ENCODE measurements at regions not wholly inside any gene's neighbourhood (a gene's known extent, or its start where the extent isn't known, plus 50 kb on each side); places are given as distances from the start of the nearest gene placed in this dataset.
A peak's percentile ranks its signal among the peaks of the same experiment; 100 is the strongest.
"Not testable (repeated sequence)": the region's sequence is repeated elsewhere in the genome, so short reads cannot be mapped to it uniquely, and the experiment has no call there.

DNA sequence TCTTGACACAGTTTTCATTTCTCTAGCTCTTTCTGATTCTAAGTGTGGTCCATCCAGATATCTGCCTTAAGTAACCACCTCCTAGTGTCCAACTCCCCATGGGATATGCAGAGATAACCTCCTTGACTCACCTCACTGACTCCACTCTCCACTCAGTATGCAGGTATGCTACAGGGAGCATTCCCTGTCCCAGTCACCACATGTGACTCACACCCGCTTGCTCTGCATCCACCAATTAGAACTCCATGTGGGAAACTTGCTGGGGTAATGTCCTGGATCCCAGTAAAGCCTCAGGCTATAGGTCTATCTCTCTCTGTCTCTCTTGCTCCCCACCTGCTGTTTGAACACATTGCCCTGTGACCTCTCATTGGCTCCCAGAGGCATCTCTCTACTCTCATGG, 563.9 kb downstream of the HTR1A start:
- H3K4me3 ChIP-seq (ENCODE audit: low read length): no peak overlapping the region
- no peaks in the 10 kb centered on the region for H3K9me3 ChIP-seq (ENCODE audit: control insufficient read depth, low read depth, low read length)
- H3K27me3 ChIP-seq (ENCODE audit: control insufficient read depth, insufficient read depth, low read length): no peaks in the 10 kb centered on the region
- WGBS (ENCODE audit: insufficient coverage, low lambda C conversion rate): no CpG with 5 or more reads among the region's 1 CpG
- DNase-seq: no peak
- no peaks in the 10 kb centered on the region for H3K36me3 ChIP-seq (ENCODE audit: control insufficient read depth, insufficient read depth, low read length)
- no peak overlapping the region for H3K27ac ChIP-seq (ENCODE audit: low read length)
- no peaks in the 10 kb centered on the region for H3K4me1 ChIP-seq (ENCODE audit: control insufficient read depth, insufficient read depth, low read length)

DNA sequence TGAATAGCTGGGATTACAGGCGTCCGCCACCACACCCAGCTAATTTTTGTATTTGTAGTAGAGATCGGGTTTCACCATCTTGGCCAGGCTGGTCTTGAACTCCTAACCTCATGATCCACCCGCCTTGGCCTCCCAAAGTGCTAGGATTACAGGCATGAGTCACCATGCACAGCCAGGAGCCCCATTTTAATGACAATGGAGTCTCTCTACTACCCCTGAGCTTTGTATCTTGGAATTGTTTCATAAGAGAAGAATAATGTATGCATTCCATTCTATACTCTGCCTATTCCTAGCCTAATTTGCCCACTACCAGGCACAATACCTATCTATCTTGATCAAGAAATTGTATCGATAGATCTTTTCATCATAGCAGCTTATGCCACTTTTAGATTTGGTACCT, 574.1 kb downstream of the HTR1A start:
- DNase-seq; H3K9me3 ChIP-seq (ENCODE audit: control insufficient read depth, low read depth, low read length); H3K27ac ChIP-seq (ENCODE audit: low read length); H3K4me1 ChIP-seq (ENCODE audit: control insufficient read depth, insufficient read depth, low read length); H3K36me3 ChIP-seq (ENCODE audit: control insufficient read depth, insufficient read depth, low read length); H3K4me3 ChIP-seq (ENCODE audit: low read length); H3K27me3 ChIP-seq (ENCODE audit: control insufficient read depth, insufficient read depth, low read length): not testable (repeated sequence)
- WGBS (ENCODE audit: insufficient coverage, low lambda C conversion rate): no CpG with 5 or more reads among the region's 5 CpGs

DNA sequence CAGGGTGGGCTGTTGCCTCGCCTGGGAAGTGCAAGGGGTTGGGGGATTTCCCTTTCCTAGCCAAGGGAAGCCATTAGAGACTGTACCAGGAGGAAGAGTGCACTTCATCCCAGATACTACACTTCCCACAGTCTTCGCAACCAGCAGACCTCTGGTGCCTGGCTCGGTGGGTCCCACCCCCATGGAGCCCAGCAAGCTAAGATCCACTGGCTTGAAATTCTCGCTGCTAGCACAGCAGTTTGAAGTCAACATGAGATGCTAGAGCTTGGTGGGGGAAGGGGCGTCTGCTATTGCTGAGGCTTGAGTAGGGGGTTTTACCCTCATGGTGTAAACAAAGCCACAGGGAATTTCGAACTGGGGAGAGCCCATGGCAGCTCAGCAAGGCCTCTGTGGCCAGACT, 586.4 kb downstream of the HTR1A start:
- no peaks in the 10 kb centered on the region for H3K9me3 ChIP-seq (ENCODE audit: control insufficient read depth, low read depth, low read length)
- DNase-seq: no peak
- no peaks in the 10 kb centered on the region for H3K27me3 ChIP-seq (ENCODE audit: control insufficient read depth, insufficient read depth, low read length)
- no CpG with 5 or more reads among the region's 6 CpGs for WGBS (ENCODE audit: insufficient coverage, low lambda C conversion rate)
- H3K27ac ChIP-seq (ENCODE audit: low read length): no peak overlapping the region
- H3K36me3 ChIP-seq (ENCODE audit: control insufficient read depth, insufficient read depth, low read length): no peaks in the 10 kb centered on the region
- H3K4me3 ChIP-seq (ENCODE audit: low read length): no peak overlapping the region
- H3K4me1 ChIP-seq (ENCODE audit: control insufficient read depth, insufficient read depth, low read length): no peaks in the 10 kb centered on the region

DNA sequence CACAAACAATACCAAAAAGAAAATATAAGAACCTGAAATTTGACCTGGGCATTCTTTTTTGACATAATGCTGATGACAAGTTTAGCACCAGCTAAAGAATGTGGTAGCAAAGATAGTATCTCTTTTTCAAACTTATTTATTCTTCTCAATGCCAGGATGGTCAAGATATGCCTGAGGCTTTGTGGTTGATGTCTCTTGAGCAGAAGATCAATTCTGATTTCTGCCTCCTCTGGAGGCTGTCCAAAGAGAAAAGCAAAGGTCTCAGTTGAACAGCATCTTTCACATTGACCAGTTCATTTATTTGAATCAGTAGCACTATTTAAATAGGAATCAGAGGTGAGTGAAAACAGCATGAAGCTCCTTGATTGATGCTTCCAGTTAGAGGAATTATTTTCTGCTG, 588.2 kb downstream of the HTR1A start:
- H3K9me3 ChIP-seq (ENCODE audit: control insufficient read depth, low read depth, low read length): no peaks in the 10 kb centered on the region
- no peak overlapping the region for H3K27ac ChIP-seq (ENCODE audit: low read length)
- no peaks in the 10 kb centered on the region for H3K36me3 ChIP-seq (ENCODE audit: control insufficient read depth, insufficient read depth, low read length)

DNA sequence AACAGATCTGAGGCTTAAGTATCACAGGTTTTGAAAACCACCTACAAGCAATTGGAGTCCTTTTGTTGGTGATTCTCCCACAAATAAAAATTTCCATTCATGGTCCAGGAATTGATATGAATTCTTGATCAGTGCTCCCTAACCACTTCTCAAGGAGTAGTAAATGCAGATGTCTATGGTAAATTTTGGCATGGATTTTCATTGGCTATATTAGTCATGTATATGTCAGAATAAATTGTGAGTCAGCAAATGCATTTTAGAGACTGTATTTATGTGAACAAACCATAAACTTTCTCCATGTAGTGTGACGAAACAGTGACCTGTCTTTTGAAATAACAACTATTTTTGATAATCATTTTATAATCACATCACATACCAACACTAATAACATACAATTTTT, 611.1 kb downstream of the HTR1A start:
- 83% methylated on average over 1 of the region's 1 CpG for WGBS (ENCODE audit: insufficient coverage, low lambda C conversion rate)
- Histone ChIP-seq H3K27ac (ENCODE audit: low read length) (no peak overlapping the region), H3K9me3 (ENCODE audit: control insufficient read depth, low read depth, low read length) (no peaks in the 10 kb centered on the region), H3K4me3 (ENCODE audit: low read length) (no peak overlapping the region), H3K36me3 (ENCODE audit: control insufficient read depth, insufficient read depth, low read length) (no peaks in the 10 kb centered on the region), H3K4me1 (ENCODE audit: control insufficient read depth, insufficient read depth, low read length) (no peaks in the 10 kb centered on the region), H3K27me3 (ENCODE audit: control insufficient read depth, insufficient read depth, low read length) (no peaks in the 10 kb centered on the region)
- no peak for DNase-seq

More for the DNA sequence above, 588.2 kb downstream of the HTR1A start:
- no peak overlapping the region for H3K4me3 ChIP-seq (ENCODE audit: low read length)
- DNase-seq: no peak
- H3K27me3 ChIP-seq (ENCODE audit: control insufficient read depth, insufficient read depth, low read length): no peaks in the 10 kb centered on the region
- no peaks in the 10 kb centered on the region for H3K4me1 ChIP-seq (ENCODE audit: control insufficient read depth, insufficient read depth, low read length)

DNA sequence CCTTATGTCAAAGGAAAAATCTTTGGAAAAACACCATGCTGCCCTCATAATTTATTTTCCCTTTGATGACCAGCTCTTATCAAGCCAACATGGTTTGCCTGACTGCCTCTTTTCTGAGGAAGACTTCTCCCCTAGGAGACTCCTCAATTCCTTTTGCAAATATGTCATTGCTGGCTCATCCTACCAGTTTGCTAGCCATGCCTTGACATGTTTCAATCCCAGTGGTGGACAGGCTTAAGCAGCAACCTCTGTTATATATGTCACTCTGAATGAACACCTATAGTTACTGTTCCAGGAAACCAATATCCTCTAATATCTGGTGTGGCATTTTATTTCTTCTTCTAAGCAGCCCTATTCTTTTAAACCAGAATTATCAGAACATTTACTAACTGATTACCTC, 615.8 kb downstream of the HTR1A start:
- Histone ChIP-seq H3K4me1 (ENCODE audit: control insufficient read depth, insufficient read depth, low read length) (no peaks in the 10 kb centered on the region), H3K27ac (ENCODE audit: low read length) (no peak overlapping the region), H3K36me3 (ENCODE audit: control insufficient read depth, insufficient read depth, low read length) (no peaks in the 10 kb centered on the region), H3K9me3 (ENCODE audit: control insufficient read depth, low read depth, low read length) (no peaks in the 10 kb centered on the region), H3K4me3 (ENCODE audit: low read length) (no peak overlapping the region), H3K27me3 (ENCODE audit: control insufficient read depth, insufficient read depth, low read length) (no peaks in the 10 kb centered on the region)
- no peak for DNase-seq

GRCh38 chr5:63341442-63341841, 620.8 kb downstream of the HTR1A start:
- H3K36me3 ChIP-seq (ENCODE audit: control insufficient read depth, insufficient read depth, low read length): no peaks in the 10 kb centered on the region
- no peak for DNase-seq
- H3K9me3 ChIP-seq (ENCODE audit: control insufficient read depth, low read depth, low read length): no peaks in the 10 kb centered on the region
- WGBS (ENCODE audit: insufficient coverage, low lambda C conversion rate): 100% methylated on average over 1 of the region's 2 CpGs
- no peaks in the 10 kb centered on the region for H3K27me3 ChIP-seq (ENCODE audit: control insufficient read depth, insufficient read depth, low read length)
- no peaks in the 10 kb centered on the region for H3K4me1 ChIP-seq (ENCODE audit: control insufficient read depth, insufficient read depth, low read length)
- no peak overlapping the region for H3K4me3 ChIP-seq (ENCODE audit: low read length)
- H3K27ac ChIP-seq (ENCODE audit: low read length): no peak overlapping the region

GRCh38 chr5:63323926-63324325, 638.3 kb downstream of the HTR1A start:
- Histone ChIP-seq H3K4me1 (ENCODE audit: control insufficient read depth, insufficient read depth, low read length) (no peaks in the 10 kb centered on the region), H3K27ac (ENCODE audit: low read length) (no peak overlapping the region), H3K27me3 (ENCODE audit: control insufficient read depth, insufficient read depth, low read length) (no peaks in the 10 kb centered on the region), H3K9me3 (ENCODE audit: control insufficient read depth, low read depth, low read length) (no peaks in the 10 kb centered on the region), H3K36me3 (ENCODE audit: control insufficient read depth, insufficient read depth, low read length) (no peaks in the 10 kb centered on the region), H3K4me3 (ENCODE audit: low read length) (no peak overlapping the region)
- no peak for DNase-seq
- WGBS (ENCODE audit: insufficient coverage, low lambda C conversion rate): no CpG with 5 or more reads among the region's 1 CpG

DNA sequence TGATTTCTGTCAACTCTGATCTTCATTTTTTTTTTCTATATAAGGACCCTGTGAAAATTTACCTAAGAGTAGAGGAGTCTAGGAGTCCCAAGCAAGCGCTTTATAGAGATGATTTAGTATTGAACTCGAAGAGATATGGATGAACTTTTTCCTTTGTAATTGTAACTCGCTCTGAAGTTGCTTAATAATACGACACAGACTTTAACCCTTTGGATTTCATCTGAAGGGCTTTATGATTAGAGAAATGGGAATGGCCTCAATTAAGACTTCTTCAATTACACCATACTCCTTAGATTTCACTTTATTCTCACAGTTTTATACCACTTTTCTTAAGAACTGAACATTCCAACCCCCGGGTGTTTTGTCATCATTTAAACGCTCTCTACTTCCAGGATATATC, 647.7 kb downstream of the HTR1A start:
- 73% methylated on average over 2 of the region's 6 CpGs for WGBS (ENCODE audit: insufficient coverage, low lambda C conversion rate)
- H3K27ac ChIP-seq (ENCODE audit: low read length): no peak overlapping the region
- DNase-seq: peak; percentile 9 to 66
- no peaks in the 10 kb centered on the region for H3K4me1 ChIP-seq (ENCODE audit: control insufficient read depth, insufficient read depth, low read length)
- no peaks in the 10 kb centered on the region for H3K27me3 ChIP-seq (ENCODE audit: control insufficient read depth, insufficient read depth, low read length)
- H3K36me3 ChIP-seq (ENCODE audit: control insufficient read depth, insufficient read depth, low read length): no peaks in the 10 kb centered on the region
- H3K4me3 ChIP-seq (ENCODE audit: low read length): no peak overlapping the region
- H3K9me3 ChIP-seq (ENCODE audit: control insufficient read depth, low read depth, low read length): no peaks in the 10 kb centered on the region

DNA sequence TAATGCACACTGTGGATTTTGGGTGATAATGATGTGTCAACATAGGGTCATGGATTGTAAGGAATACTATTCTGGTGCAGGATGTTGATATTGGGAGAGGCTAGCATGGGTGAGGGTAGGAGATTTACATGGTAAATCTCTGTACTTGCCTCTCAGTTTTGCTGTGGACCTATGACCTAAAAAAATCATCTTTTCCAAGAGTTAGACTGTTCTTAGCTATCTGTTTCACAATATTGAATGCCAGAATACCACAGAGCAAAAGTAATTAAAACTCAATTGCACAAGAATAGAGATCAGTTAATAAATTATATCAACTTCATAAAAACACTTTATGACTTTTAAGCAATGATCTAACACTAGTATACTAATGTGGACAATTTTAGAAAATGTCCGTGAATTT, 651.6 kb downstream of the HTR1A start:
- Histone ChIP-seq H3K4me1 (ENCODE audit: control insufficient read depth, insufficient read depth, low read length) (no peaks in the 10 kb centered on the region), H3K9me3 (ENCODE audit: control insufficient read depth, low read depth, low read length) (no peaks in the 10 kb centered on the region), H3K4me3 (ENCODE audit: low read length) (no peak overlapping the region), H3K27ac (ENCODE audit: low read length) (no peak overlapping the region), H3K36me3 (ENCODE audit: control insufficient read depth, insufficient read depth, low read length) (no peaks in the 10 kb centered on the region), H3K27me3 (ENCODE audit: control insufficient read depth, insufficient read depth, low read length) (no peaks in the 10 kb centered on the region)
- peak in 1 of 2 donors; percentile 19 for DNase-seq
- WGBS (ENCODE audit: insufficient coverage, low lambda C conversion rate): 57% methylated on average over 1 of the region's 1 CpG

DNA sequence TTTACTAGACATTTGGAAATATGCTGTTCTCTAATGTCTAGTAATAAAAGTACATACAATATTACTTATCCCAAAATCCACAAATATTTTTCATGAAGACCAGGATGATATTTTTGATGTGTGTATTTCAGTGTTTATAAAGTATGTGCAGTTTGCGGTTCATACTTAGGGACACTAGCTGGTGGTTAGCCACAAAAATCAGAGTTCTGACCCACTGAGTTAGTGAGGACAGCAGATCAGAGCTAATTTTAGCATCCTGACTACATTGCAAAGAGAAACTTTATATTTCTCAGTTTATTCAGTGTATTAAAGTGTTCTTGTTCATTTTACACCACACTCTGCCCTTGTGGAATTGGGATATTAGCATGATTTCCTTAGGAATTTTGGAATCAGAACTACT, 655.3 kb downstream of the HTR1A start:
- H3K27ac ChIP-seq (ENCODE audit: low read length): no peak overlapping the region
- H3K9me3 ChIP-seq (ENCODE audit: control insufficient read depth, low read depth, low read length): no peaks in the 10 kb centered on the region
- no peaks in the 10 kb centered on the region for H3K4me1 ChIP-seq (ENCODE audit: control insufficient read depth, insufficient read depth, low read length)
- no peaks in the 10 kb centered on the region for H3K36me3 ChIP-seq (ENCODE audit: control insufficient read depth, insufficient read depth, low read length)
- DNase-seq: no peak
- H3K4me3 ChIP-seq (ENCODE audit: low read length): no peak overlapping the region
- no CpG with 5 or more reads among the region's 1 CpG for WGBS (ENCODE audit: insufficient coverage, low lambda C conversion rate)
- H3K27me3 ChIP-seq (ENCODE audit: control insufficient read depth, insufficient read depth, low read length): no peaks in the 10 kb centered on the region

Measured in large intestine (tissue), 3 donors.